ENCODE measurements at regions not wholly inside any gene's neighbourhood (a gene's known extent, or its start where the extent isn't known, plus 50 kb on each side); places are given as distances from the start of the nearest gene placed in this dataset.

DNA sequence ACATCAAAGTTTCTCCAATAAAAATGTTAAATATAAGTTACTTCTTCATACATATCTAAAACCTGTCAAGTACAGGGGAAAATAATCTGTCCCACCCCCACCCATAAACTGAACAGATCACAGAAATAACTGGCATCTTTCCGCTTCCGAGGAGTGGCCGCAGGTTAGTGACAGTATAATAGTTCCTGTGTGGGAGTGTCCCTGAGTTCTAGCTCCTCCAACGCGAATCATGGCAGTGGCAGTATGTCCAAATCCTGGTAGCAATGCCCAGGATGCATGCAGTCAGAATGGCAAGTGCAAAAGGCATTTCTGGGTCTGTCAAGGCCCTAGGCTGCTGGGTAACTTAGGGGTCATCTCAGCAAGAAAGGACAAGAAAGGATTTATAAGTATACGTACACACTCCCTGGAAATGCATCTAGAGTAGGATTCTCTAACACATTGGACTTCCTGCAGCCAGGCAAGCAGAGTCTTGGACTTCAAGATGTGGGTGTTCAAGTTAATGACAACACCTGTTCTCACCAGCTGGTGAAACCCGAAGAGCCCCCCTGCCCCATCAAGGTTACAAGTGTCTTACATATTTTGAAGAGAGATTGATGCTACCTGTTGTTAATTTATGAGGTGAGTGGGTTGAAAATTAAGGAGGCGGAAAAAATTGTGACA, 94.4 kb upstream of the COL1A2 start:
- no peaks in the 10 kb centered on the region for H3K36me3 ChIP-seq (ENCODE audit: control insufficient read depth, insufficient read depth, low read length)
- peak in 1 of 2 donors; percentile 37 for DNase-seq (ENCODE audit: low read depth in 2 of 2)
- peaks cover 50% of the 10 kb centered on the region for H3K4me1 ChIP-seq (ENCODE audit: control insufficient read depth, extremely low read depth, insufficient read depth, low read length)
- no peak overlapping the region for H3K9ac ChIP-seq (ENCODE audit: insufficient read depth, low read length)
- H3K79me2 ChIP-seq (ENCODE audit: control insufficient read depth, insufficient read depth, low read length) = peaks cover 6% of the 10 kb centered on the region
- no peaks in the 10 kb centered on the region for H4K20me1 ChIP-seq (ENCODE audit: control insufficient read depth, extremely low read depth, insufficient read depth, low read length)
- H3K27me3 ChIP-seq (ENCODE audit: control insufficient read depth, insufficient read depth, low read length) = no peaks in the 10 kb centered on the region
- TF ChIP-seq, protein P1, sequence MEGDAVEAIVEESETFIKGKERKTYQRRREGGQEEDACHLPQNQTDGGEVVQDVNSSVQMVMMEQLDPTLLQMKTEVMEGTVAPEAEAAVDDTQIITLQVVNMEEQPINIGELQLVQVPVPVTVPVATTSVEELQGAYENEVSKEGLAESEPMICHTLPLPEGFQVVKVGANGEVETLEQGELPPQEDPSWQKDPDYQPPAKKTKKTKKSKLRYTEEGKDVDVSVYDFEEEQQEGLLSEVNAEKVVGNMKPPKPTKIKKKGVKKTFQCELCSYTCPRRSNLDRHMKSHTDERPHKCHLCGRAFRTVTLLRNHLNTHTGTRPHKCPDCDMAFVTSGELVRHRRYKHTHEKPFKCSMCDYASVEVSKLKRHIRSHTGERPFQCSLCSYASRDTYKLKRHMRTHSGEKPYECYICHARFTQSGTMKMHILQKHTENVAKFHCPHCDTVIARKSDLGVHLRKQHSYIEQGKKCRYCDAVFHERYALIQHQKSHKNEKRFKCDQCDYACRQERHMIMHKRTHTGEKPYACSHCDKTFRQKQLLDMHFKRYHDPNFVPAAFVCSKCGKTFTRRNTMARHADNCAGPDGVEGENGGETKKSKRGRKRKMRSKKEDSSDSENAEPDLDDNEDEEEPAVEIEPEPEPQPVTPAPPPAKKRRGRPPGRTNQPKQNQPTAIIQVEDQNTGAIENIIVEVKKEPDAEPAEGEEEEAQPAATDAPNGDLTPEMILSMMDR (conservative IDR thresholded peaks at IDR 0.05 in 1 of 2, IDR thresholded peaks at IDR 0.05 in 1 of 2; ENCODE audit: low read depth in 1 of 2, low read length in 2 of 2) = peak in 1 of 2 donors; percentile 0
- no peak for TF ChIP-seq EZH2 (IDR thresholded peaks at IDR 0.05; ENCODE audit: low read length, missing control alignments)
- peak overlapping the region; percentile 76 for H3K4me2 ChIP-seq (ENCODE audit: extremely low read depth, insufficient read depth, low read length)
- peak overlapping the region; percentile 92 for H3K27ac ChIP-seq (ENCODE audit: insufficient read depth, low read length)
- no peaks in the 10 kb centered on the region for H3K9me3 ChIP-seq (ENCODE audit: control insufficient read depth, insufficient read depth, low read depth, low read length)
- no peak overlapping the region for H2AFZ ChIP-seq (ENCODE audit: low read length)
- H3K4me3 ChIP-seq (replicated peaks in 1 of 4; ENCODE audit: control extremely low read depth in 1 of 4, insufficient read depth in 1 of 4, low read depth in 3 of 4, low read length in 4 of 4) = peak overlapping the region in 2 of 4 experiments; percentile 15 to 25

DNA sequence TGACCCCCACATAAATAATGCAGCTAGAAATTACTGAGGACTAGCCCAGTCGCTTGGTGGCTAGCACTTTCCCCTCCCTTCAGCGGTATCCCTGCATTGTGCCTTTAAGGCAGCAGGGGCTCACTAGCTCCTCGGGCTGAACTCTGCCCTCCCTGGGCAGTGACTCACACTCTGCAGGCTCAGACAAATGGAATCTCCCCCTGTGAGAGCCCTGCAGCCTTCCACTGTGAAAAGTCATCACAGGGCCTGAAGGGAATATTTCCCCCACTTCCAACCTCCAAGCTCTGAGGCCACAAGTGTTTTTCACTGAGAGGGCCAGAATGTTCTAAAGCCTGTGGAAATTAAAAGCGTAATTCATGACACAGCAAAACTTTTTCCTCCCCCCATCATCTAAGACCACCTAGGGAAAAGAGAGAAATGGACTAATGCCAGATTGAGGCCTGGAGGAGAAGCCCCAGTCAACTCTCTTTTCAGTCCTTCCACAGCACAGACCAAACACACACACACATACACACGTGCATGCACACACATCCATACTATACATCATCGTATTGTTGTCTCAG, 93.6 kb upstream of the COL1A2 start:
- H4K20me1 ChIP-seq (ENCODE audit: control insufficient read depth, extremely low read depth, insufficient read depth, low read length) = no peaks in the 10 kb centered on the region
- H3K4me3 ChIP-seq (replicated peaks in 1 of 4; ENCODE audit: control extremely low read depth in 1 of 4, insufficient read depth in 1 of 4, low read depth in 3 of 4, low read length in 4 of 4) = peak overlapping the region in 3 of 4 experiments; percentile 5 to 41 (median 25)
- H3K9me3 ChIP-seq (ENCODE audit: control insufficient read depth, insufficient read depth, low read depth, low read length) = no peaks in the 10 kb centered on the region
- H3K9ac ChIP-seq (ENCODE audit: insufficient read depth, low read length) = peak overlapping the region; percentile 35
- peak; percentile 97 to 99 for DNase-seq (ENCODE audit: low read depth in 2 of 2)
- peaks cover 50% of the 10 kb centered on the region for H3K4me1 ChIP-seq (ENCODE audit: control insufficient read depth, extremely low read depth, insufficient read depth, low read length)
- no peak for TF ChIP-seq EZH2 (IDR thresholded peaks at IDR 0.05; ENCODE audit: low read length, missing control alignments)
- TF ChIP-seq, protein P1 (conservative IDR thresholded peaks at IDR 0.05 in 1 of 2, IDR thresholded peaks at IDR 0.05 in 1 of 2; ENCODE audit: low read depth in 1 of 2, low read length in 2 of 2) = peak; percentile 17 to 40
- no peak overlapping the region for H2AFZ ChIP-seq (ENCODE audit: low read length)
- no peaks in the 10 kb centered on the region for H3K36me3 ChIP-seq (ENCODE audit: control insufficient read depth, insufficient read depth, low read length)
- peak overlapping the region; percentile 76 for H3K4me2 ChIP-seq (ENCODE audit: extremely low read depth, insufficient read depth, low read length)
- peak overlapping the region; percentile 92 for H3K27ac ChIP-seq (ENCODE audit: insufficient read depth, low read length)
- no peaks in the 10 kb centered on the region for H3K27me3 ChIP-seq (ENCODE audit: control insufficient read depth, insufficient read depth, low read length)
- H3K79me2 ChIP-seq (ENCODE audit: control insufficient read depth, insufficient read depth, low read length) = peaks cover 6% of the 10 kb centered on the region

DNA sequence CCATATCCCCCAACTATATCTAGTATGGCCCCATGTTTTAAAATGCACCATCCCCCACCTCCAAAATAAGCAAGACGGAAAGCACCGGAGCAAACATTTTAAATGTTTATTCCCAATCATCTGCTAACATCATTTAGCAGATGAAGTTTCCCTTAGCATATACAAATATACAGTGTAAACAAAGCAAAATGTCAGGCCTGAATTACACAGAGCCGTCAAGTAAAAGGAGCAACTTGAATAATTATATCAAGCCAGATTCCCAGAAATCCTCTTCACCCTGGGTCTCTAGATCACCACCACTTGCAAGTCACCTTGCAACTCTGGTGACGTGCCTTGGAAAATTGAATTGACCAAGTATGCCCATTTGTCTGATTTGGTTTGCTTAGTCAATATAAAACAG, 91.6 kb upstream of the COL1A2 start:
- H2AFZ ChIP-seq (ENCODE audit: low read length) = no peak overlapping the region
- TF ChIP-seq, protein P1 (conservative IDR thresholded peaks at IDR 0.05 in 1 of 2, IDR thresholded peaks at IDR 0.05 in 1 of 2; ENCODE audit: low read depth in 1 of 2, low read length in 2 of 2) = no peak
- no peak for TF ChIP-seq EZH2 (IDR thresholded peaks at IDR 0.05; ENCODE audit: low read length, missing control alignments)
- no peaks in the 10 kb centered on the region for H3K79me2 ChIP-seq (ENCODE audit: control insufficient read depth, insufficient read depth, low read length)
- H4K20me1 ChIP-seq (ENCODE audit: control insufficient read depth, extremely low read depth, insufficient read depth, low read length) = no peaks in the 10 kb centered on the region
- H3K4me2 ChIP-seq (ENCODE audit: extremely low read depth, insufficient read depth, low read length) = peak overlapping the region; percentile 46
- no peak overlapping the region for H3K9ac ChIP-seq (ENCODE audit: insufficient read depth, low read length)
- no peak for DNase-seq (ENCODE audit: low read depth in 2 of 2)
- peak overlapping the region in 2 of 4 experiments; percentile 11 to 31 for H3K4me3 ChIP-seq (replicated peaks in 1 of 4; ENCODE audit: control extremely low read depth in 1 of 4, insufficient read depth in 1 of 4, low read depth in 3 of 4, low read length in 4 of 4)
- no peaks in the 10 kb centered on the region for H3K27me3 ChIP-seq (ENCODE audit: control insufficient read depth, insufficient read depth, low read length)
- H3K4me1 ChIP-seq (ENCODE audit: control insufficient read depth, extremely low read depth, insufficient read depth, low read length) = peaks cover 37% of the 10 kb centered on the region
- H3K36me3 ChIP-seq (ENCODE audit: control insufficient read depth, insufficient read depth, low read length) = no peaks in the 10 kb centered on the region
- peak overlapping the region; percentile 47 for H3K27ac ChIP-seq (ENCODE audit: insufficient read depth, low read length)
- no peaks in the 10 kb centered on the region for H3K9me3 ChIP-seq (ENCODE audit: control insufficient read depth, insufficient read depth, low read depth, low read length)
